ENCODE measurements at regions not wholly inside any gene's neighbourhood (a gene's known extent, or its start where the extent isn't known, plus 50 kb on each side); places are given as distances from the start of the nearest gene placed in this dataset.

DNA sequence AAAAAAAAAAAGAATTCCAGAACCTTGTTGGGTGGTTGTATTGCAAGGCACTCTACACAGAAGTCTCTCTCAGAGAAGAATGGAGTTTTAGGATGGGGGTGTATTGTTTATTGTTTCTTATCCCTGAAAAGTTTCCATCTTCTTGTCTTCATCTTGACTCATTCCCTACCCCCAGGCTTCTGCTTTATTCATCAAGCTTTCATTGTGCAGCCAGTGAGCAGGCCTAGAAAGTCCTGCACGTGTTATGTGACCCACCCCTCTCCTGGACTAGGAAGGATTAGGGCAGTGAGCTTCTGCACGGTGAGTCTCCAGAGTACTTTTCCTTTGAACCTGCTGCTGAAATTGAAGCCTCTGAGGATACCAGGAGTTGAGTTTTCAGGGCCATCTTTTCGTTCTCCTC, 150.9 kb upstream of the IL12A start:
- TF ChIP-seq, protein P1, sequence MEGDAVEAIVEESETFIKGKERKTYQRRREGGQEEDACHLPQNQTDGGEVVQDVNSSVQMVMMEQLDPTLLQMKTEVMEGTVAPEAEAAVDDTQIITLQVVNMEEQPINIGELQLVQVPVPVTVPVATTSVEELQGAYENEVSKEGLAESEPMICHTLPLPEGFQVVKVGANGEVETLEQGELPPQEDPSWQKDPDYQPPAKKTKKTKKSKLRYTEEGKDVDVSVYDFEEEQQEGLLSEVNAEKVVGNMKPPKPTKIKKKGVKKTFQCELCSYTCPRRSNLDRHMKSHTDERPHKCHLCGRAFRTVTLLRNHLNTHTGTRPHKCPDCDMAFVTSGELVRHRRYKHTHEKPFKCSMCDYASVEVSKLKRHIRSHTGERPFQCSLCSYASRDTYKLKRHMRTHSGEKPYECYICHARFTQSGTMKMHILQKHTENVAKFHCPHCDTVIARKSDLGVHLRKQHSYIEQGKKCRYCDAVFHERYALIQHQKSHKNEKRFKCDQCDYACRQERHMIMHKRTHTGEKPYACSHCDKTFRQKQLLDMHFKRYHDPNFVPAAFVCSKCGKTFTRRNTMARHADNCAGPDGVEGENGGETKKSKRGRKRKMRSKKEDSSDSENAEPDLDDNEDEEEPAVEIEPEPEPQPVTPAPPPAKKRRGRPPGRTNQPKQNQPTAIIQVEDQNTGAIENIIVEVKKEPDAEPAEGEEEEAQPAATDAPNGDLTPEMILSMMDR (IDR thresholded peaks at IDR 0.05; ENCODE audit: borderline replicate concordance, insufficient read depth, low read depth, low read length), result no peak
- no peak overlapping the region for H3K4me3 ChIP-seq (ENCODE audit: low read depth, low read length)

DNA sequence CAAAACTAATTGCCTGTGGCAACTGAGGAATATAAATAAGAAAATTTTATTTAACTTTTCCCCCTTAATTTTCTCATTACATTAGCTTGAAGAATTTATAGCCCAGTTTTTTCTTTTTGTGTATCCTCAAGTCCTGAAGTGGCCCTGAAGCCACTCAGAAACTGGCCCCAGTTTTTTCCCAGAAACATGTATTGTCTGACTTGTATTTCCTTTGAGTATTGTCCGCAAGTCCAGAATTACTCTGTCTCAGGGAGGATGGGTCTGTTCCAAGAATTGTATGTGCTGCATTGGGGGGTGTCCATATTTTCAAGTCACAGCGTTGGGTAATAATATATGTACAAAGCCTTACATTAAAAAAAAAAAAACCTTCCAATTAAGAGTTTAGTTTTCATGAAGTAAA, 149.7 kb upstream of the IL12A start:
- no peak overlapping the region for H3K4me3 ChIP-seq (ENCODE audit: low read depth, low read length)
- TF ChIP-seq, protein P1 (IDR thresholded peaks at IDR 0.05; ENCODE audit: borderline replicate concordance, insufficient read depth, low read depth, low read length), result no peak

DNA sequence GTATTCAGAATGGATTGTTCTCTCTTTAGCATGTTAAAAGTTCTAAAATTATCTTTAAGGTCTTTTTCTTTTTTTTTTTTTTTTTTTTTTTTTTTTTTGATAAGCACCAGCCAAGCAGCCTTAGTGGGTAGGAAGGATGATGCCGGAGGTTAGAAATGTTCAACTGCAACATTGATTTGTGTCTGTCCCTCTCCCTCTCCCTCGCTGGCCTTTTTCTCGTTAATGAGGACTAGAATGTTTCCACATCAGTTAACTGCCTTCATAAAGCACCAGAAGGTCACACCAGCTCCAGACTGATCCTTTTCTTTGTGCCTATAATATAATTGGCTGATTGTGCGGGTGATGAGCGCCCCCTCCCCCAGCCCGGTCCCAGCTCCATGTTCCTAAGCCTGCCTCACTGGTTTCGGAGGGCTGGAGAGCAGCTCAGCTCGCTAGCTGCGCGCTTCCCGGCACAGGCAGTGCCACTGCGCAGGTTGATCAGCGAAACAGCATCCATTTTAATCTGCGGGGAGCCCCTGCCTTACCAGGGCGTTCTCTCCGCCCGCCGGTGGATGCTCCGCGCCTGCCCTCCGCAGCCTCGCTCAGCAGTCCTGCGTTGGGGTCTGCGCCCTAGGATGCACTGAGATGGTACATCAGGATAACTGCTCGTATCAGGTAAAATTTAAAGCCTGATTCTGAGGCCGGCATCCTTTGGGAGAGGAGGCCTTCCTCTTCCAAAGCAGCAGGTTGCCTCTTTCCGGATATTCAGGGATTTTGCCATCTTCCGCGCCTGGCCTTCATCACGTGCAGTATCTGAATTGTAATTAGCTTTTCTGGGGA, 148.9 kb upstream of the IL12A start, which contains the start of gene SCHIP1:
SCHIP1 (plus strand) TSS at position 301 of the 819 bp plus-strand sequence.
- TF ChIP-seq, protein P1 (IDR thresholded peaks at IDR 0.05; ENCODE audit: borderline replicate concordance, insufficient read depth, low read depth, low read length), result no peak
- peak within 1 kb of the TSS; percentile 73 for H3K4me3 ChIP-seq (ENCODE audit: low read depth, low read length)

DNA sequence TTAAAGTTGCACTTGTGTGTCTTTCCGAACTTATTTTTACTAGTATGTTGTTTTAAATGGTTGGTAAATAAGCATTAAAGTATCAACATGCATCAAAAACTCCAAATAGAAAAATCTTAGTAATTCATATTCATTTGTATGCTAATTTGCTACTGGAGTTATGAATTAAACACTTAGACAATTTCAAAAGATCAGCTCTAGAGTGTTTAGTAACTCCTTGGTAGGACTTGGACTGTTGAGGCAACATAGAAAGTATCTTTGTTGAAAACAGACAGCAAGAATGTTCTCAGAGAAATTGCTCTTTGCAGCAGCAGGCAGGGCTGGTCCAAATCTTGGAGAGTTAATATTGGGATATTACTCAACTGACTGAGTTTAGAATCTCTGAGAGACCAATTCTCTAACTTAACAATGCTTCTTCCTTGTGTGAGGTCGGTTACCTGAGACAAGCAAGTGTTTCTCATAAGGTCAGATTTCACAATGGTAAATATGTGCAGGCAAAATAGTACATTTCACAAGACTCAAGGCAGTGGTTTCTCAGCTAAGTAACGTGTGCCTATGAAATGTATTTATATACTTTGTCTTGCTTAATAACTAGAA, 147.8 kb upstream of the IL12A start:
- peak overlapping the region; percentile 73 for H3K4me3 ChIP-seq (ENCODE audit: low read depth, low read length)
- TF ChIP-seq, protein P1 (IDR thresholded peaks at IDR 0.05; ENCODE audit: borderline replicate concordance, insufficient read depth, low read depth, low read length), result no peak

DNA sequence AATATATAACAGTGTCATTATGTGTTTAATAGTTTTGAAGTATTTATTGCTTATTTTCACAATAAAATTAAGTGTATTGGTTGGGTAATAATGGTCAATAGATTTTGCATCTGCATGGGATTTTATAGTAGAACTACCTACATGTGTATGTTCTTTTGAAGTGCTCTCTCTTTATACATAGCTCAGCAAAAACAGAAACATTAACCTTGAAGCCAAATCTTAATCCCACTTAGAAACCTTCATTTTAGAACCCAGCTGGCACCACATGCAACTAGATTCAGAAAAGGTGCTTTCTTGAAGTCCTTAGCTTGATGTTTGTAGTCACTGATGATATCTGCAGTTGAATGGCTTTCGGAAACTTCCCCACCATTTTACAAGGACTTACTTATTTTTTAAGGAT, 146.9 kb upstream of the IL12A start:
- H3K4me3 ChIP-seq (ENCODE audit: low read depth, low read length), result no peak overlapping the region
- TF ChIP-seq, protein P1 (IDR thresholded peaks at IDR 0.05; ENCODE audit: borderline replicate concordance, insufficient read depth, low read depth, low read length), result no peak

DNA sequence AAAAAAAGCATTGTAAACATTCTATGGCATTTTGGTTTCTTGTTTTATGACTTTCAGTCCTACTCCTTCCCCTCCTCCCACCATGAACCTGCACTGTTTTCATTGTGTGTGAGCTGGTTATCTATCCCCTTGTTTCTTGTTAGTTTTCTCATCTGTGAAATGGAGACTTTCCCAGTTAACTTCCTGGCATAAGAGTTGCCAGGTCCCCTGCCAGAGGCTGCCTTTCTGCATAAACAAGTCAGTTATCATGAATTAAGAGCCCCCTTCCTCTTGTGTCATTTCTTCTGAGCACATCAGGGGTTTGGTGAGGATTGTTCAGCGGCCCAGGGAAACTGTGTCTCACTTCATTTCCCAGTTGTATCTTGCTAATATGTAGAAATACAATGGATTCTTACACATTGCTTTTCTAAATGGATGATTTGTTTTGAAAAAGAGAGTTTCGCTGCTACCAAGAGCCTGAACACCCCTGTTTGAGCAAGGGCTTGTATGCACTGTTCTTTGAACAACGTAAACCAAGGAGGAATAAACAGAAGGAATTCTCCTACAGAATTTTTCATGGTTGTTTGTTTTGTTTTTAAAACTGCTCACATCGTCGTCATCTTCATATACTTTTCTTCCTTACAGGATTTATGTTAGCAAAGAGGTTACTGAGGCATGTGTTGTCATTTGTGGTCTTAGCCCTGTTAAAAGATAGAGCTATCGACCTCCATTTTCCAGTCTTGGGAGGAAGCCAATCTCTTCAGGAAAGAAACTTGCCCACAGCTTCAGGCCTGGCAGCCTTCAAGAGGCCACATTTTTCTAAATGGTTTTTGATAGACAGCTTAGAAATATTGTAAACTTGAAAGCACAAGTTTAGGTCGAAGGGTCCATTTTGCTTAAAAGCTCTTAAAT, 144.6 kb upstream of the IL12A start:
- TF ChIP-seq, protein P1 (IDR thresholded peaks at IDR 0.05; ENCODE audit: borderline replicate concordance, insufficient read depth, low read depth, low read length), result no peak
- no peak overlapping the region for H3K4me3 ChIP-seq (ENCODE audit: low read depth, low read length)
